Kidney epithelial cell (primary cell): ENCODE measurements at regions not wholly inside any gene's neighbourhood (a gene's known extent, or its start where the extent isn't known, plus 50 kb on each side); places are given as distances from the start of the nearest gene placed in this dataset.

Experiments
- DNase-seq: peaks from one replicate; pipeline ENCODE4 v3.0.0-alpha.2; 2010; ENCODE audit warnings: low read depth
- H3K27me3 ChIP-seq: 2 replicates; pipeline ENCODE4 v1.6.0; 2011; ENCODE audit warnings: low read length; ENCODE audit not compliant: control insufficient read depth, insufficient read depth
- H3K36me3 ChIP-seq: 2 replicates; pipeline ENCODE4 v1.5.1; 2011; ENCODE audit warnings: low read length; ENCODE audit not compliant: control insufficient read depth, insufficient read depth
- H3K4me3 ChIP-seq: 2 replicates; pipeline ENCODE4 v1.5.1; 2011; ENCODE audit warnings: low read depth, mild to moderate bottlenecking, control low read depth, low read length
- TF ChIP-seq, protein P1 (sequence below): IDR thresholded peaks from 2 replicates; pipeline ENCODE4 v1.5.1; 2011; ENCODE audit warnings: mild to moderate bottlenecking, moderate library complexity, low read length, control low read depth, inconsistent platforms; ENCODE audit not compliant: insufficient read depth, poor library complexity, severe bottlenecking

DNA sequence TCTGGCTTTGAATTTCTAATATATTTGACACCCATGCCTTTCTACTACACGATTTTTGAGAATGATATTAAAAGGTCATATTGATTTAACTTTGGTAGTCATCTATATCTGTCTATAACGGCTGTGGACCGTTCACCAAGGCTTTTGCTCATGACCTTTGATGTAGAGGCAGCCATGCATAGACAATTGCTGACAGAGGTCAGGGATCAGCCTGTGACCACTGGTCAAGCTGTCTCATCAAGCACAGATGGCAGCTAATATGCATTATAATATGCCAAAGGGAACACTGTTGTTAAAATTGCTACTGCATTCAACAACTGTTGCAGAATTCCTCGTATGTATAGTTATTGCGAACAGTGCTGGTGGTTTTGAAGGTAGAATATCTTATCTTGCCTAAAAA, 323.9 kb upstream of the DSEL start:
- Histone ChIP-seq H3K36me3 (no peaks in the 10 kb centered on the region), H3K4me3 (no peak overlapping the region), H3K27me3 (no peaks in the 10 kb centered on the region)
- TF ChIP-seq, protein P1, sequence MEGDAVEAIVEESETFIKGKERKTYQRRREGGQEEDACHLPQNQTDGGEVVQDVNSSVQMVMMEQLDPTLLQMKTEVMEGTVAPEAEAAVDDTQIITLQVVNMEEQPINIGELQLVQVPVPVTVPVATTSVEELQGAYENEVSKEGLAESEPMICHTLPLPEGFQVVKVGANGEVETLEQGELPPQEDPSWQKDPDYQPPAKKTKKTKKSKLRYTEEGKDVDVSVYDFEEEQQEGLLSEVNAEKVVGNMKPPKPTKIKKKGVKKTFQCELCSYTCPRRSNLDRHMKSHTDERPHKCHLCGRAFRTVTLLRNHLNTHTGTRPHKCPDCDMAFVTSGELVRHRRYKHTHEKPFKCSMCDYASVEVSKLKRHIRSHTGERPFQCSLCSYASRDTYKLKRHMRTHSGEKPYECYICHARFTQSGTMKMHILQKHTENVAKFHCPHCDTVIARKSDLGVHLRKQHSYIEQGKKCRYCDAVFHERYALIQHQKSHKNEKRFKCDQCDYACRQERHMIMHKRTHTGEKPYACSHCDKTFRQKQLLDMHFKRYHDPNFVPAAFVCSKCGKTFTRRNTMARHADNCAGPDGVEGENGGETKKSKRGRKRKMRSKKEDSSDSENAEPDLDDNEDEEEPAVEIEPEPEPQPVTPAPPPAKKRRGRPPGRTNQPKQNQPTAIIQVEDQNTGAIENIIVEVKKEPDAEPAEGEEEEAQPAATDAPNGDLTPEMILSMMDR, result no peak
- no peak for DNase-seq

DNA sequence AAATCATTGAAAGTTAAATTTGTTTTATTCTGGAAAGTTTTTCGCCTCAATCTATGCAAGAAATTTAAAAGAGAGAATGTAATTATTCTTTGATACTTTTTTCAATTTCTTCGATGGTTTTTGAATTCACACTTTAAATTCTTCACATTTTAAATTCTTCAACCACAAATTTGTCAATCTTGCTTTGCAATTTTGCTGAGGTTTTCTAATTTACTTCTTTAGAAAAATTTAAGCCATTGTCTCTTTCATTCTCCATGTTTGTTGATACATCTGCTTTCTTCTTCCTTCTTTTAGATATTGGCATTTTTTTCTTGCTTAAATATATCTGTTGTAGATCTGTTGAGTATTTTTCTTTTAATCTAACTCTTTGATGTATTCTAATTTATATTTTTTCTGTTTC, 301.9 kb upstream of the DSEL start:
- TF ChIP-seq, protein P1, result no peak

DNA sequence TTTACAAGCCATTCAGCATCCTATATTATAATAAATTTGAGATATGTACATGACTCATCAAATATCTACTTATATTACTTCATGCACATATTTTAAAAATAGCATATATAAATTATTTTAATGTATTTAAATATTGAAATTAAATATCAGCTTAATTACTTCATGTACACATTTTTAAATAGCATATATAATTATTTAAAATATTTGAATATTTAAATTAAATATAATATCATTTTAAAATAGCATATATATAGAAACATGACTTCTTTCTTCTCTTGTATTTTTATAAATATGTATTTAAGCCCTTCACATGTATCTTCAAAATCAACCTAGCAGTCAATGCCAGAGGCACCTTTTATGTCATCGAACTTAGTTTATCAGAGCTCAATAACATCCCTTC, 298.8 kb upstream of the DSEL start:
- Histone ChIP-seq H3K4me3 (no peak overlapping the region), H3K36me3 (no peaks in the 10 kb centered on the region), H3K27me3 (no peaks in the 10 kb centered on the region)
- TF ChIP-seq, protein P1, result no peak
- DNase-seq, result no peak

More for the DNA sequence above, 301.9 kb upstream of the DSEL start:
- Histone ChIP-seq H3K27me3 (no peaks in the 10 kb centered on the region), H3K36me3 (no peaks in the 10 kb centered on the region), H3K4me3 (no peak overlapping the region)
- DNase-seq, result no peak

DNA sequence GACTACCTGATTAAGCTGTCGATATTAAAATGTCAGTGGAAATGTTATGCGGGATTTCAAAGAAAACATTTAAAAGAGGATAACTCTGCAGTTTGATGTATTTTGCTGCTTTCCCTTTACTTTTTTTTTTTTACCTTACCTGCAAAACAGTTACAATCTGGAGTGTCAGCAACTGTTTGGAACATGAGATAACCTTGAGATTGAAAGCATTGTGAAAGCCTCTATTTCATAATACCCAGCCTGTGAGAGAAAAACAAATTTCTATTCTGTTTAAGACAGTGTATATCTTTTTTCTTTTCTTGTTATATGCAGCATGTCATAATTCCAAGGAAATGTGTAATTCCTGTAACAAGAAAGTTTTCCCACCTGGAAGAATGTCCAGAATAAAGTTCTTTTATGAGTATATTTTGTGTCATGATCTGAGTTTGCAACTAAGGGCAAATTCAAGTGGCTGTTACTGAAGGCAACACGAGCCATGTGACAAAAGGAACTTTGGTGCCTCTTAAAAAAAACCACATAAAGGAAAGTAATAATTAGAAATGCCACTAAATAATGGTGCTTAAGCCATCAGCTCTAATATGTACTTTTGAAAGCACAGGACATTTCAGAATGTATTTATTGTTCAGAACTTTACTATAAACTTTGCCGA, 297.0 kb upstream of the DSEL start:
- no peak for DNase-seq
- H3K36me3 ChIP-seq, result no peaks in the 10 kb centered on the region
- H3K4me3 ChIP-seq, result no peak overlapping the region
- TF ChIP-seq, protein P1, result no peak
- H3K27me3 ChIP-seq, result no peaks in the 10 kb centered on the region

DNA sequence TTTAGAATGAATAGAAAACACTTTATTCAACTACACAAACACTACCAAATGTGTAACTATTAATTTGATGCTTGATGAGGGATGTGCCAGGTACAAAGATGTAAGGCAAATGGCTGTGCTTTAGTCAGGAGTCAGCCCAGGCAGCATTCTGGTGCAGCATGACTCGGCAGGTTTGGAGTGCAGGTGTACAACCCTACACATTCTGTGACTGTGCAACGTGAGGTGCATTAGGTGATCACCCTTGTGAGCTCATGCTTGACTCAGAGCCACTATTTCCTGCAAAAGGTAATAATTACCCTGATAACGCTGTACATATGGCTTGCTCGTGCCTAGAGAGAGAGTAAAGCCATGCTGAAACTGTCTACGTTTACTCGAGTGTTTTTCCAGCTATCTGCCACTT, 288.7 kb upstream of the DSEL start:
- no peak overlapping the region for H3K4me3 ChIP-seq
- H3K27me3 ChIP-seq, result no peaks in the 10 kb centered on the region
- no peak for DNase-seq
- no peaks in the 10 kb centered on the region for H3K36me3 ChIP-seq
- TF ChIP-seq, protein P1, result no peak

DNA sequence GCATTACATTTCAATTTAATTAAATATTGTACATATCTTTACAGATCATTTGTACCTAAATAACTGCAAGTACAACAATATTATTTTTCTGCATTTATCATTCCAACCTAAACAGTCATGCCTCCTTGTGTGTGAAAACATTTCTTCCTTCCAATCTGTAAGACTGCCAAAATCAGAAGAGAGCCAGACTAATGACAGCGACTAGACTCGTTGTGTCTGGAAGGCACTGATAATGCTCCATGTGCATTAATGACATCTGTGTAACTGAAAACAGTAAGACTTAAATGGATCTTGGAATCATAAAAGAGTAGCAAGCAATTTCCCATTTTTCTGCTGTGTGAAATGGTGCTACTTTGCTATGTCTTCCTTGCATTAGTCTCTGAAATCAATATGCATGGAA, 278.0 kb upstream of the DSEL start:
- no peak for DNase-seq
- no peaks in the 10 kb centered on the region for H3K27me3 ChIP-seq
- H3K36me3 ChIP-seq, result no peaks in the 10 kb centered on the region
- TF ChIP-seq, protein P1, result no peak
- H3K4me3 ChIP-seq, result no peak overlapping the region
